GM10266 (cell line): ENCODE measurements at regions not wholly inside any gene's neighbourhood (a gene's known extent, or its start where the extent isn't known, plus 50 kb on each side); places are given as distances from the start of the nearest gene placed in this dataset.
A peak's percentile ranks its signal among the peaks of the same experiment; 100 is the strongest.
"Not testable (repeated sequence)": the region's sequence is repeated elsewhere in the genome, so short reads cannot be mapped to it uniquely, and the experiment has no call there.

Experiments
- DNase-seq: peaks from one replicate; pipeline ENCODE4 v3.0.0; 2012; ENCODE audit errors: extremely low spot score
- CTCF ChIP-seq: IDR thresholded peaks from 2 replicates; pipeline ENCODE4 v1.5.1; 2012; ENCODE audit warnings: mild to moderate bottlenecking, low read depth; ENCODE audit not compliant: control insufficient read depth, insufficient read depth; ENCODE audit errors: missing control alignments

DNA sequence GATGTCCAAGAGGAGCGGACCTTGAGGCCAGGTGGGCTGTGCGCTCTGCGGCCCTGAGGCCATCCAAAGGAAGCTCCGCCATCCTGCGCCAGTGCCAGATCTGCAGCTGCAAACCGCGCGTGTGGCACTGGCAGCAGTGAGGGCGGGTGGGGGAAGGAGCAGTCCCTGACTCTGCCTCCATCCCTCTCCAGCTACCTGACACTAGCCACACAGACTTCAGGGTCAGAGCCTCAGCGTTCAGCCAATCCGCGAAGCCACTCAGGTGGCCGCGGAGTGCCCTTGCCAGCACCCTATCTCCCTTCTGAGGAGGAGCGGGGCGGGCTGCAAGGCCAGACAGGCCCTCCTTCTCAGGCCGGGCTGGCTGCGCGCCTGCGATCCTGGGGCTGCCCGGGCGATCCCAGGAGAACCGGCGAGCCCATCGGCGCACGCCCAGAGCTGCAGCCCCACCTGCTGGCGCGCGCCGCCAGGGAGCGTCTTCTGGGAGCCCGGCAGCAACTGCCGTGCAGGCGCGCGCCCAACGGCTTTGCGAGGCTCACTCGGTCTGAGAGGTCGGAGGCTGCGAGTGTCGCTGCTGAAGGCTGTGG, 867.2 kb downstream of the SPATA31A1 start:
- DNase-seq, result not testable (repeated sequence)
- peak; percentile 37 for TF ChIP-seq CTCF

- not testable (repeated sequence) for DNase-seq
These were observed 867.9 kb downstream of the SPATA31A1 start for GRCh38 chr9:40223353-40223752.
